Right lobe of liver (tissue), 6 donors: ENCODE measurements at regions not wholly inside any gene's neighbourhood (a gene's known extent, or its start where the extent isn't known, plus 50 kb on each side); places are given as distances from the start of the nearest gene placed in this dataset.

ENCODE experiments used
- ATAC-seq, 4 donors: fragments of 200-7000 bp; cut with Tn5 transposase; one replicate each; pipeline ENCODE4 v1.9.1; 2020; ENCODE audit warnings: mild to moderate bottlenecking in 4 of 4, moderate library complexity in 4 of 4
- DNase-seq, 3 donors: peaks; one replicate each; pipeline ENCODE4 v3.0.0-alpha.2; 2020
- H3K27ac ChIP-seq, 3 donors: fragments of 200-600 bp; one replicate each; pipeline ENCODE4 v1.8.0; 2022
- H3K27me3 ChIP-seq, 2 donors: fragments of 200-600 bp; one replicate each; pipeline ENCODE4 v1.8.0; 2022
- H3K36me3 ChIP-seq, 4 donors: fragments of 200-600 bp; sonication (generic) in 1 of 4; one replicate each; pipeline versions ENCODE4 v1.5.1 to v1.8.0; 2017 to 2022; ENCODE audit warnings: control low read depth in 1 of 4
- H3K4me1 ChIP-seq, 4 donors: fragments of 200-600 bp; sonication (generic) in 1 of 4; one replicate each; pipeline versions ENCODE4 v1.5.1 to v1.8.0; 2017 to 2022; ENCODE audit warnings: control low read depth in 1 of 4
- H3K4me3 ChIP-seq, 3 donors: fragments of 200-600 bp; one replicate each; pipeline ENCODE4 v1.8.0; 2022
- H3K9me3 ChIP-seq, 4 donors: fragments of 200-600 bp; sonication (generic) in 1 of 4; one replicate each; pipeline versions ENCODE4 v1.5.1 to v1.8.0; 2017 to 2022; ENCODE audit warnings: control low read depth in 1 of 4
- CTCF ChIP-seq, 4 donors: fragments of 200-600 bp in 3 of 4; fragments of 450-650 bp in 1 of 4; IDR thresholded peaks; one replicate each; pipeline versions ENCODE4 v1.5.1 to v1.8.0; 2016 to 2022; ENCODE audit warnings: antibody characterized with exemption in 4 of 4, mild to moderate bottlenecking in 2 of 4
- POLR2A ChIP-seq: fragments of 450-650 bp; IDR thresholded peaks from one replicate; pipeline ENCODE4 v1.6.1; 2017; ENCODE audit warnings: antibody characterized with exemption, mild to moderate bottlenecking
- WGBS: methylation state at CpG from one replicate; pipeline ENCODE4 v1.1.6; 2018; ENCODE audit warnings: low coverage, low lambda C conversion rate; ENCODE audit not compliant: insufficient coverage; ENCODE audit errors: missing lambda C conversion rate; 5-methylcytosine and 5-hydroxymethylcytosine counted together
- intact Hi-C, 2 donors: fragments of 100-400 bp; cut with DNase I; formaldehyde crosslinking; loops; one replicate each; pipeline versions ENCODE4 v1.11.2 to v1.14.1; 2022
- donor health status: DM: no; HTN: yes; CAD: no.
- donor health status: DM: no; HTN: no; CAD: no.
- donor health status: DM: no; HTN: no; CAD: no.
- donor health status: DM: no; HTN: yes; CAD: no.
- donor health status: DM: no; HTN: yes; CAD: no.

GRCh38 chr16:54511222-54511731 is 224.7 kb upstream of the IRX3 start:
- TF ChIP-seq POLR2A: no peak
- no peak for TF ChIP-seq CTCF (IDR thresholded peaks at IDR 0.05)
- 60% methylated on average over 1 of the region's 3 CpGs for WGBS
- H3K9me3 ChIP-seq: no peaks in the 10 kb centered on the region
- no peaks in the 10 kb centered on the region for H3K27me3 ChIP-seq
- DNase-seq (no peak), ATAC-seq (no peak)
- H3K4me1 ChIP-seq: peaks cover 0 to 2% (median 0%) of the 10 kb centered on the region in 4 donors
- intact Hi-C loops: no loop called here
- H3K27ac ChIP-seq: no peak overlapping the region
- H3K4me3 ChIP-seq: no peak overlapping the region
- H3K36me3 ChIP-seq: no peaks in the 10 kb centered on the region

- no peak for TF ChIP-seq POLR2A
- TF ChIP-seq CTCF (IDR thresholded peaks at IDR 0.05): no peak
- DNase-seq: no peak
- Histone ChIP-seq H3K36me3 (no peaks in the 10 kb centered on the region), H3K4me1 (peaks cover 0 to 2% (median 0%) of the 10 kb centered on the region in 4 donors), H3K27ac (no peak overlapping the region), H3K27me3 (no peaks in the 10 kb centered on the region), H3K9me3 (no peaks in the 10 kb centered on the region), H3K4me3 (no peak overlapping the region)
- ATAC-seq: no peak
- intact Hi-C loops: no loop called here
- WGBS: 87% methylated on average over 9 of the region's 10 CpGs
Observed at GRCh38 chr16:54510685-54511221, 224.2 kb upstream of the IRX3 start.

- TF ChIP-seq POLR2A (no peak), CTCF (IDR thresholded peaks at IDR 0.05) (no peak)
- H3K4me3 ChIP-seq: no peak overlapping the region
- ATAC-seq (peak in 1 of 4 donors; percentile 39), DNase-seq (no peak)
- no peaks in the 10 kb centered on the region for H3K27me3 ChIP-seq
- no peak overlapping the region for H3K27ac ChIP-seq
- intact Hi-C loops: no loop called here
- H3K9me3 ChIP-seq: no peaks in the 10 kb centered on the region
- 65% methylated on average over 10 of the region's 11 CpGs for WGBS
- H3K36me3 ChIP-seq: no peaks in the 10 kb centered on the region
- H3K4me1 ChIP-seq: peaks cover 0 to 2% (median 0%) of the 10 kb centered on the region in 4 donors
Observed at GRCh38 chr16:54509456-54509855, 222.9 kb upstream of the IRX3 start.

- whole genome bisulfite sequencing: 86% methylated on average over 10 of the region's 12 CpGs
- Histone ChIP-seq H3K9me3 (no peaks in the 10 kb centered on the region), H3K27ac (no peak overlapping the region), H3K36me3 (no peaks in the 10 kb centered on the region), H3K4me3 (no peak overlapping the region), H3K4me1 (peaks cover 0 to 6% (median 0%) of the 10 kb centered on the region in 4 donors), H3K27me3 (no peaks in the 10 kb centered on the region)
- TF ChIP-seq POLR2A: no peak
- no peak for TF ChIP-seq CTCF (IDR thresholded peaks at IDR 0.05)
- no peak for DNase-seq
- no peak for ATAC-seq
- intact Hi-C loops: no loop called here
Observed at GRCh38 chr16:54508351-54508750, 221.8 kb upstream of the IRX3 start.
